ENCODE measurements at regions not wholly inside any gene's neighbourhood (a gene's known extent, or its start where the extent isn't known, plus 50 kb on each side); places are given as distances from the start of the nearest gene placed in this dataset.

- no peak overlapping the region for H2AFZ ChIP-seq (ENCODE audit: low read length)
- no peak for TF ChIP-seq CTCF (IDR thresholded peaks at IDR 0.05; ENCODE audit: extremely low read depth, low read depth, low read length)
- H3K36me3 ChIP-seq (ENCODE audit: insufficient read depth, low read length): no peaks in the 10 kb centered on the region
- H3K79me2 ChIP-seq (ENCODE audit: insufficient read depth, low read length): no peaks in the 10 kb centered on the region
- no peak overlapping the region for H3K27ac ChIP-seq (ENCODE audit: low read depth, low read length)
- no peak overlapping the region for H3K4me2 ChIP-seq (ENCODE audit: insufficient read depth, low read length)
- no peak overlapping the region for H3K4me3 ChIP-seq (ENCODE audit: insufficient read depth, low read length)
- H4K20me1 ChIP-seq (ENCODE audit: insufficient read depth, low read length): no peaks in the 10 kb centered on the region
- H3K27me3 ChIP-seq (ENCODE audit: insufficient read depth, low read length): no peaks in the 10 kb centered on the region
- no peak for DNase-seq (ENCODE audit: insufficient read length, low spot score, missing footprints)
- no peaks in the 10 kb centered on the region for H3K9me3 ChIP-seq (ENCODE audit: low read depth, low read length)
- H3K4me1 ChIP-seq (ENCODE audit: insufficient read depth, low read length): no peaks in the 10 kb centered on the region
Observed at GRCh38 chr1:82260666-82261065, 459.9 kb downstream of the ADGRL2 start.

- H3K9me3 ChIP-seq (ENCODE audit: low read depth, low read length): no peaks in the 10 kb centered on the region
- no peaks in the 10 kb centered on the region for H4K20me1 ChIP-seq (ENCODE audit: insufficient read depth, low read length)
- H3K4me1 ChIP-seq (ENCODE audit: insufficient read depth, low read length): no peaks in the 10 kb centered on the region
- H3K27ac ChIP-seq (ENCODE audit: low read depth, low read length): no peak overlapping the region
- H2AFZ ChIP-seq (ENCODE audit: low read length): no peak overlapping the region
- TF ChIP-seq CTCF (IDR thresholded peaks at IDR 0.05; ENCODE audit: extremely low read depth, low read depth, low read length): no peak
- no peak overlapping the region for H3K4me2 ChIP-seq (ENCODE audit: insufficient read depth, low read length)
- H3K36me3 ChIP-seq (ENCODE audit: insufficient read depth, low read length): no peaks in the 10 kb centered on the region
- no peak overlapping the region for H3K4me3 ChIP-seq (ENCODE audit: insufficient read depth, low read length)
- H3K27me3 ChIP-seq (ENCODE audit: insufficient read depth, low read length): no peaks in the 10 kb centered on the region
- DNase-seq (ENCODE audit: insufficient read length, low spot score, missing footprints): no peak
- H3K79me2 ChIP-seq (ENCODE audit: insufficient read depth, low read length): no peaks in the 10 kb centered on the region
Observed at GRCh38 chr1:82260051-82260450, 459.3 kb downstream of the ADGRL2 start.

- DNase-seq (ENCODE audit: insufficient read length, low spot score, missing footprints): no peak
- Histone ChIP-seq H3K4me2 (ENCODE audit: insufficient read depth, low read length) (no peak overlapping the region), H3K9me3 (ENCODE audit: low read depth, low read length) (no peaks in the 10 kb centered on the region), H3K27me3 (ENCODE audit: insufficient read depth, low read length) (no peaks in the 10 kb centered on the region), H3K27ac (ENCODE audit: low read depth, low read length) (no peak overlapping the region), H4K20me1 (ENCODE audit: insufficient read depth, low read length) (no peaks in the 10 kb centered on the region), H3K36me3 (ENCODE audit: insufficient read depth, low read length) (no peaks in the 10 kb centered on the region), H3K4me3 (ENCODE audit: insufficient read depth, low read length) (no peak overlapping the region), H3K79me2 (ENCODE audit: insufficient read depth, low read length) (no peaks in the 10 kb centered on the region), H3K4me1 (ENCODE audit: insufficient read depth, low read length) (no peaks in the 10 kb centered on the region), H2AFZ (ENCODE audit: low read length) (no peak overlapping the region)
- TF ChIP-seq CTCF (IDR thresholded peaks at IDR 0.05; ENCODE audit: extremely low read depth, low read depth, low read length): no peak
Observed at GRCh38 chr1:82258887-82259286, 458.2 kb downstream of the ADGRL2 start.

DNA sequence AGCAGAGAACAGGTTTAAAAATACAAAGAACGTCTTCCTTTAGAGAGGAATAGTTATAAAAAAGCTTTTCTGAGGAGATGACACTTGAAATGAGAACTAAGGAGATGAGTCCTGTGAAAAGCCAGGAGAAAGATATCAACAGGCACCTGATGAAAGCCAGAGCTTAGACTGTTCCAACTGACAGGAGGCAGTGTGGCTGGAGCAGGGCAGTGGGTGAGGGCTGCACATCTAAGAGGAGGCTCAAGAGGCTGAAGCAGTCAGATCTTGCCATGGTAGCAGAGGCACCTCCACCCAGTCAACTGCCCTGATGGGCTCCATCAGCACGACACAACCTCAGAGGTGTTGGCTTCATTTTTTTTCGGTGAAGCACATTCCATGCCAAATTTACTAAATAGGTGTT lies 445.3 kb downstream of the ADGRL2 start:
- no peak for TF ChIP-seq CTCF (IDR thresholded peaks at IDR 0.05; ENCODE audit: extremely low read depth, low read depth, low read length)

More for the DNA sequence above, 445.3 kb downstream of the ADGRL2 start:
- no peaks in the 10 kb centered on the region for H3K79me2 ChIP-seq (ENCODE audit: insufficient read depth, low read length)
- no peaks in the 10 kb centered on the region for H3K27me3 ChIP-seq (ENCODE audit: insufficient read depth, low read length)
- H3K36me3 ChIP-seq (ENCODE audit: insufficient read depth, low read length): no peaks in the 10 kb centered on the region
- H3K9me3 ChIP-seq (ENCODE audit: low read depth, low read length): no peaks in the 10 kb centered on the region
- H3K4me1 ChIP-seq (ENCODE audit: insufficient read depth, low read length): no peaks in the 10 kb centered on the region
- H3K4me3 ChIP-seq (ENCODE audit: insufficient read depth, low read length): no peak overlapping the region
- no peak for DNase-seq (ENCODE audit: insufficient read length, low spot score, missing footprints)
- no peak overlapping the region for H3K4me2 ChIP-seq (ENCODE audit: insufficient read depth, low read length)
- no peak overlapping the region for H2AFZ ChIP-seq (ENCODE audit: low read length)
- no peaks in the 10 kb centered on the region for H4K20me1 ChIP-seq (ENCODE audit: insufficient read depth, low read length)
- H3K27ac ChIP-seq (ENCODE audit: low read depth, low read length): no peak overlapping the region
